ENCODE measurements at regions not wholly inside any gene's neighbourhood (a gene's known extent, or its start where the extent isn't known, plus 50 kb on each side); places are given as distances from the start of the nearest gene placed in this dataset.
"Not testable (repeated sequence)": the region's sequence is repeated elsewhere in the genome, so short reads cannot be mapped to it uniquely, and the experiment has no call there.

DNA sequence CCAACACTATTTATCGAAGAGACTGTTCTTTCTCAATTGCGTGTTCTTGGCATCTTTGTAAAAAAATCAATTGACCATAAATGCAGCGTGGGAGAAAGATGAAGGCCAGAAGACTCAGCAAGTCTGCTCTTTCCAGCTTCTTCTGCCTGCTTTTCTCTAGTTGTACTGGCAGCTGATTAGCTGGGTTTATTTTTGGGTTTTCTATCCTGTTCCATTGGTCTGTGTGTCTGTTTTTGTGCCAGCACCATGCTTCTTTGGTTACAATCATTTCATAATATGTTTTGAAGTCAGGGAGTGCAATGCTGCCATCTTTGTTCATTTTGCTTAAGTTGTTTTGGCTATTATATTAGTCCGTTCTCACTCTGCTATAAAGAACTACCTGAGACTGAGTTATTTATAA lies 201.8 kb upstream of the B3GALT2 start:
- Histone ChIP-seq H3K4me1 (ENCODE audit: control insufficient read depth, insufficient read depth, low read length) (no peaks in the 10 kb centered on the region), H3K27ac (ENCODE audit: low read depth, low read length) (no peak overlapping the region), H3K27me3 (ENCODE audit: control insufficient read depth, insufficient read depth, low read length) (no peaks in the 10 kb centered on the region), H3K36me3 (ENCODE audit: control insufficient read depth, insufficient read depth, low read length) (no peaks in the 10 kb centered on the region), H3K4me3 (ENCODE audit: low read length) (no peak overlapping the region), H3K9ac (ENCODE audit: low read length) (no peak overlapping the region)

- no peak overlapping the region for H3K4me3 ChIP-seq (ENCODE audit: low read length)
- no peaks in the 10 kb centered on the region for H3K27me3 ChIP-seq (ENCODE audit: control insufficient read depth, insufficient read depth, low read length)
- H3K4me1 ChIP-seq (ENCODE audit: control insufficient read depth, insufficient read depth, low read length): no peaks in the 10 kb centered on the region
- no peak overlapping the region for H3K9ac ChIP-seq (ENCODE audit: low read length)
- no peaks in the 10 kb centered on the region for H3K36me3 ChIP-seq (ENCODE audit: control insufficient read depth, insufficient read depth, low read length)
- no peak overlapping the region for H3K27ac ChIP-seq (ENCODE audit: low read depth, low read length)
Measured at GRCh38 chr1:193387406-193387805, 201.0 kb upstream of the B3GALT2 start.

DNA sequence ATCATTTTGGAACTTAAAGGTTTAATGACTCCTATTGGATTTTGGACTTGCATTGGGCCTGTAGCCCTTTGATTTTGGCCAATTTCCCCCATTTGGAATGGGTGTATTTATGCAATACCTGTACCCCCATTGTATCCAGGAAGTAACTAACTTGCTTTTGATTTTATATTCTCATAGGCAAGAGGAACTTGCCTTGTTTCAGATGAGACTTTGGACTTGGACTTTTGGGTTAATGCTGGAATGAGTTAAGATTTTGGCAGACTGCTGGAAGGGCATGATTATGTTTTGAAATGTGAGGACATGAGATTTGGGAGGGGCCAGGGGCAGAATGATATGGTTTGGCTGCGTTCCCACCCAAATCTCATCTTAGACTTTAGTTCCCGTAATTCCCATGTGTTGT lies 192.0 kb upstream of the B3GALT2 start:
- not testable (repeated sequence) for H3K4me3 ChIP-seq (ENCODE audit: low read length); H3K4me1 ChIP-seq (ENCODE audit: control insufficient read depth, insufficient read depth, low read length); H3K27me3 ChIP-seq (ENCODE audit: control insufficient read depth, insufficient read depth, low read length); H3K36me3 ChIP-seq (ENCODE audit: control insufficient read depth, insufficient read depth, low read length); H3K27ac ChIP-seq (ENCODE audit: low read depth, low read length); H3K9ac ChIP-seq (ENCODE audit: low read length)

DNA sequence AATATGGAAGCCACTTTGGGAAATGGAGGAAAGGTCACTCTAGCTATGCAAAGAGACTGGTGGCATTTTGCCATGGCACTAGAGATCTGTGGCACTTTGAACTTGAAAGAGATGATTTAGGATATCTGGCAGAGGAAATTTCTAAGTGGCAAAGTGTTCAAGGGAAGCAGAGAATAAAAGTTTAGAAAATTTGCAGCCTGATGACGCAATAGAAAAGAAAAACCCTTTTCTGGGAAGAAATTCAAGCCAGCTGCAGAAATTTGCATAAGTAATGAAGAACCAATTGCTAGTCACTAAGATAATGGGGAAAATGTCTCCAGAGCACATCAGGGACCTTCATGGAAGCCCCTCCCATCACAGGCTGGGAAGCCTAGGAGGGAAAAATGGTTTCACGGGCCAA lies 191.1 kb upstream of the B3GALT2 start:
- no peaks in the 10 kb centered on the region for H3K27me3 ChIP-seq (ENCODE audit: control insufficient read depth, insufficient read depth, low read length)

DNA sequence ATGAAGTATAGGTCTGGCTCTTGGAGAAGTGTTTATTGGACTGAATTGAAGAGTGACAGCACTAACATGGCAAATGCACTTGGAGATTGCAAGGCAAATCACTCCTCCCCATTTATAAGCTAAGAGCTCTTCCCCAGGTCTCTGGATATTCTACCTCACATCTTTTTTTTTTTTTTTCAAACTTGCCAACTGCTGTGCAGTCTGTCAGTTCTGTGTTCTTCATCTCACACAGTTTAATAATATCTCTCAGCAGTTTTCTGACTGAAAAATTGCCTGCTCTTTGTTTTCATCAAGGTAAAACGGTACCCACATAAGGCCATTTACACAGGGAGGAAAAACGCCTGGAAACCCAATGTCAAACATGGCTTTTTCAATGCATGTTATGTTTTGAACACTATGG lies 186.1 kb upstream of the B3GALT2 start:
- Histone ChIP-seq H3K27ac (ENCODE audit: low read depth, low read length) (no peak overlapping the region), H3K9ac (ENCODE audit: low read length) (no peak overlapping the region), H3K4me3 (ENCODE audit: low read length) (no peak overlapping the region), H3K4me1 (ENCODE audit: control insufficient read depth, insufficient read depth, low read length) (no peaks in the 10 kb centered on the region), H3K27me3 (ENCODE audit: control insufficient read depth, insufficient read depth, low read length) (no peaks in the 10 kb centered on the region), H3K36me3 (ENCODE audit: control insufficient read depth, insufficient read depth, low read length) (no peaks in the 10 kb centered on the region)

More for the DNA sequence above, 191.1 kb upstream of the B3GALT2 start:
- Histone ChIP-seq H3K27ac (ENCODE audit: low read depth, low read length) (no peak overlapping the region), H3K4me1 (ENCODE audit: control insufficient read depth, insufficient read depth, low read length) (no peaks in the 10 kb centered on the region), H3K4me3 (ENCODE audit: low read length) (no peak overlapping the region), H3K9ac (ENCODE audit: low read length) (no peak overlapping the region), H3K36me3 (ENCODE audit: control insufficient read depth, insufficient read depth, low read length) (no peaks in the 10 kb centered on the region)

GRCh38 chr1:193368302-193368701 lies 181.9 kb upstream of the B3GALT2 start:
- Histone ChIP-seq H3K27ac (ENCODE audit: low read depth, low read length) (no peak overlapping the region), H3K9ac (ENCODE audit: low read length) (no peak overlapping the region), H3K27me3 (ENCODE audit: control insufficient read depth, insufficient read depth, low read length) (no peaks in the 10 kb centered on the region), H3K36me3 (ENCODE audit: control insufficient read depth, insufficient read depth, low read length) (no peaks in the 10 kb centered on the region), H3K4me3 (ENCODE audit: low read length) (no peak overlapping the region), H3K4me1 (ENCODE audit: control insufficient read depth, insufficient read depth, low read length) (no peaks in the 10 kb centered on the region)

- no peak overlapping the region for H3K27ac ChIP-seq (ENCODE audit: low read depth, low read length)
- no peaks in the 10 kb centered on the region for H3K4me1 ChIP-seq (ENCODE audit: control insufficient read depth, insufficient read depth, low read length)
- H3K27me3 ChIP-seq (ENCODE audit: control insufficient read depth, insufficient read depth, low read length): no peaks in the 10 kb centered on the region
- no peak overlapping the region for H3K9ac ChIP-seq (ENCODE audit: low read length)
- H3K4me3 ChIP-seq (ENCODE audit: low read length): no peak overlapping the region
- no peaks in the 10 kb centered on the region for H3K36me3 ChIP-seq (ENCODE audit: control insufficient read depth, insufficient read depth, low read length)
Measured at GRCh38 chr1:193367863-193368262, 181.4 kb upstream of the B3GALT2 start.

DNA sequence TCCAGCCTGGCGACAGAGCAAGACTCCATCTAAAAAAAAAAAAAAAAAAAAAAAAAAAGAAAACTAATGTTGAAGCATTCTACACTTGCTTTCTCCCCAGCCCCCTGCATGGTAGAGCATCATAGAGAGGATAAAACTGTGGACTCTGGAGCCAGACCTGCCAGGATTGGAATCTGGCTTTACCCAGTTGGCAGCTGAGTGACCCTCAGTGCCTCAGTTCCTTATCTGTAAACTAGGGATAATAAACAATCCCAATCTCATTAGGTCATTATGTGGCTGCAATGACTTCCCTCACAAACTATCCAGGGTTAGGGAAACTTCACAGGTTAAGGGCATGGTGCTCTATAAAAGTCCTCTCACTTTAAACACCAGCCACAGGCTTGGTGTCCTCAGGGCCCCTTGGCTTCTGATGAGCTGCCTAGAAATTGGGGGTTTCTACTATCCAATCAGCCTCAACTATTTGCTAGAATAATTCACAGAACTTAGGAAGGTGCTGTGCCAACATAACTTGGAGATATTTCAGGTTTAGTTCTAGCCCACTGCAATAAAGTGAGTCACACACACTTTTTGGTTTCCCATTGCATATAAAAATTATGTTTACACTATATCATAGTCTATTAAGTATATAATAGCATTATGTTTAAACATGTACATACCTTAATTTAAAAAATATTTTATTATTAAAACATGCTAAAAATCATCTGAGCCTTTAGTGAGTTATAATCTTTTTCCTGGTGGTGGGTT lies 180.5 kb upstream of the B3GALT2 start:
- H3K4me3 ChIP-seq (ENCODE audit: low read length): no peak overlapping the region
- no peaks in the 10 kb centered on the region for H3K36me3 ChIP-seq (ENCODE audit: control insufficient read depth, insufficient read depth, low read length)
- no peak overlapping the region for H3K27ac ChIP-seq (ENCODE audit: low read depth, low read length)
- H3K4me1 ChIP-seq (ENCODE audit: control insufficient read depth, insufficient read depth, low read length): no peaks in the 10 kb centered on the region
- H3K27me3 ChIP-seq (ENCODE audit: control insufficient read depth, insufficient read depth, low read length): no peaks in the 10 kb centered on the region
- H3K9ac ChIP-seq (ENCODE audit: low read length): no peak overlapping the region

DNA sequence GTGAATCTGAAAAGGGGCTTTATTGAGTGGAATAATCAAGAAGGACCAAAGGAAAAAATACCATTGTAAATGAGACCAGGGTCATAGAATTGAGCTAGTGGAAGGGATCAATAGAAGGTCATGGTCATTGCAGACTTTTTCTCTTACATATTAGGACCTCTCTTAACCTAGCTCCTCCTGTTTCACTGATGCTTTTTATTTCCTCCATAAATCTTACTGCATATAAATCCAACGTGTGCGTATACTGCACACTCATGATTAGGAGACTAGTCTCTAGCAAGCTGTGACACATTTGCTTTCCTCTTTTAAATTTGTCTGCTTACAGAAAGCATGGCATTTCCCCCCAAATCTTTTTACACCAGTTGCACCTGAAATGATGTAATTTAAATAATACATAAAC lies 179.6 kb upstream of the B3GALT2 start:
- H3K4me3 ChIP-seq (ENCODE audit: low read length): no peak overlapping the region
- no peaks in the 10 kb centered on the region for H3K4me1 ChIP-seq (ENCODE audit: control insufficient read depth, insufficient read depth, low read length)
- no peak overlapping the region for H3K27ac ChIP-seq (ENCODE audit: low read depth, low read length)
- no peak overlapping the region for H3K9ac ChIP-seq (ENCODE audit: low read length)
- H3K27me3 ChIP-seq (ENCODE audit: control insufficient read depth, insufficient read depth, low read length): no peaks in the 10 kb centered on the region
- H3K36me3 ChIP-seq (ENCODE audit: control insufficient read depth, insufficient read depth, low read length): no peaks in the 10 kb centered on the region

- no peak overlapping the region for H3K9ac ChIP-seq (ENCODE audit: low read length)
- no peaks in the 10 kb centered on the region for H3K27me3 ChIP-seq (ENCODE audit: control insufficient read depth, insufficient read depth, low read length)
- no peaks in the 10 kb centered on the region for H3K36me3 ChIP-seq (ENCODE audit: control insufficient read depth, insufficient read depth, low read length)
- H3K4me1 ChIP-seq (ENCODE audit: control insufficient read depth, insufficient read depth, low read length): no peaks in the 10 kb centered on the region
- H3K27ac ChIP-seq (ENCODE audit: low read depth, low read length): no peak overlapping the region
- no peak overlapping the region for H3K4me3 ChIP-seq (ENCODE audit: low read length)
Measured at GRCh38 chr1:193359631-193360030, 173.2 kb upstream of the B3GALT2 start.

DNA sequence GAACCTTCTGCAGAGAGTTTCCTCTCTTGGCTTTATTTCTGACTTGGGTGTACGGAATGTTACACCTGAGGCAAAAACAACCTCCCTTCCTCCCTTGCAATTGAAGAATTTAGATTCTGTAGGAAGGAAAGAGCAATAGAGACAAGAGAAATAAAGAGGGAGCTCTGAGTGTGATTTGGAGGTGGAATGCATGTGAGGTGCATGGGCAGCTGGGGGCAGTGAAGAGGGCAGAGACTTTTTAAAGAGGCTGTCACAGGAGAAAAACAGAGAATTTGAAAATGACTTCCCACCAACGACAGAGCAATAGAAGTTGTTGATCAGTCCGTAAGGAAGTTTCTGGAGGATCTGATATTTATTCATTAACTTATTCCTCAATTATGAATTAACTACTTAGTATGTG lies 172.0 kb upstream of the B3GALT2 start:
- H3K4me3 ChIP-seq (ENCODE audit: low read length): no peak overlapping the region
- H3K27me3 ChIP-seq (ENCODE audit: control insufficient read depth, insufficient read depth, low read length): no peaks in the 10 kb centered on the region
- no peaks in the 10 kb centered on the region for H3K4me1 ChIP-seq (ENCODE audit: control insufficient read depth, insufficient read depth, low read length)

GRCh38 chr1:193356249-193356648 lies 169.8 kb upstream of the B3GALT2 start:
- H3K9ac ChIP-seq (ENCODE audit: low read length): no peak overlapping the region
- no peaks in the 10 kb centered on the region for H3K27me3 ChIP-seq (ENCODE audit: control insufficient read depth, insufficient read depth, low read length)
- no peaks in the 10 kb centered on the region for H3K36me3 ChIP-seq (ENCODE audit: control insufficient read depth, insufficient read depth, low read length)
- H3K27ac ChIP-seq (ENCODE audit: low read depth, low read length): no peak overlapping the region
- no peaks in the 10 kb centered on the region for H3K4me1 ChIP-seq (ENCODE audit: control insufficient read depth, insufficient read depth, low read length)
- H3K4me3 ChIP-seq (ENCODE audit: low read length): no peak overlapping the region

More for the DNA sequence above, 172.0 kb upstream of the B3GALT2 start:
- Histone ChIP-seq H3K27ac (ENCODE audit: low read depth, low read length) (no peak overlapping the region), H3K9ac (ENCODE audit: low read length) (no peak overlapping the region), H3K36me3 (ENCODE audit: control insufficient read depth, insufficient read depth, low read length) (no peaks in the 10 kb centered on the region)

DNA sequence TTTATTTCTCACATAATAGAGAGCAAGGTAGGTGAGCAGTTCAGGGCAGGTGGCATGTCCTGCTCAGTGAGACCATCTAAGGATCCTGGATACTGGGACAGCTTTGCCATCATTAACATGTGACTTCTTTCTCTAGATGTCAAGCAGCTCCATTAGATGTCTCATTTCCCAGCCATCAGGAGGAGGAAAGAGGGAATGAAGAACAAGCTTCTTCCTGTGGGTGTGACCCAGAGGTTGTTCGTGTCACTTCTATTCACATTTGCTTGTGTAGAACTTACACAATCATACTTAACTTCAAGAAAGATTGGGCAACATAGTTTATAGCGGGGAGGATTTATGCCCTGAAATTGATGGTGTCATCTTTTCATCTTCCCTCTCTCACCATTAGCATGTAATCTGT lies 169.2 kb upstream of the B3GALT2 start:
- Histone ChIP-seq H3K36me3 (ENCODE audit: control insufficient read depth, insufficient read depth, low read length) (no peaks in the 10 kb centered on the region), H3K9ac (ENCODE audit: low read length) (no peak overlapping the region), H3K27ac (ENCODE audit: low read depth, low read length) (no peak overlapping the region), H3K4me1 (ENCODE audit: control insufficient read depth, insufficient read depth, low read length) (no peaks in the 10 kb centered on the region), H3K27me3 (ENCODE audit: control insufficient read depth, insufficient read depth, low read length) (no peaks in the 10 kb centered on the region), H3K4me3 (ENCODE audit: low read length) (no peak overlapping the region)
